ENCODE measurements at regions not wholly inside any gene's neighbourhood (a gene's known extent, or its start where the extent isn't known, plus 50 kb on each side); places are given as distances from the start of the nearest gene placed in this dataset.

DNA sequence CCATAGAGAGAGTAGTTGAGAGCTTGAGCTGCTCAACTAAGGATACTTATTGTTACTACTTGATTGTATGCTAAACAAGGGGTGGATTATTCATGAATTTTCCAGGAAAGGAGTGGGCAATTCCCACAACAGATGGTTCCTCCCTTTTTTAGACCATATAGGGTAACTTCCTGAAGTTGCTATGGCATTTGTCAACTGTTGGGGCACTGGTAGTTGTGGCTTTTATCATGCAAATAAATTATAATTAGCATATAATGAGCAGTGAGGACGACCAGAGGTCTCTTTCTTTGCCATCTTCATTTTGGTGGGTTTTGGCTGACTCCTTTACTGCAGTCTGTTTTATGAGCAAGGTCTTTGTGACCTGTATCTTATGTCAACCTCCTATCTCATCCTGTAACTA is 1403.5 kb upstream of the PABPC4L start:
- no peak for DNase-seq

DNA sequence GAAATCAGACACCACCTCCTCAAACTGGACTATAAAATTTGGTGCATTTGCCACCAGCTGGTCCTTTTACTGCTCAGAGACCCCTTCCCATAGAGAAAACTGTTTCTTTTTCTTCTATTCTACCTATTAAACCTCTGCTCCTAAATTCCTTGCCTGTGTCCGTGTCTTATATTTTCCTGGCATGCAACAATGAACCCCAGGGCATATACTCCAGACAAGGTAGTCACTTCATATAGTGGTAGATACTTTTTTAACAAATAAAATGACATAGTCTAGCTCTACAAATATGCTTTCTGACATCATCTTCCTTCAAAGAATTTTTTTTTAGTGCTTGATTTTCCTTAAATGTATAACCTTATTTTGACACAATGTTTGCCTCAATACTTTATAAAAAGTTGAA is 1402.9 kb upstream of the PABPC4L start:
- no peak for DNase-seq

- no peak for DNase-seq
Observed at GRCh38 chr4:135601351-135601750, 1399.8 kb upstream of the PABPC4L start.

- DNase-seq, result no peak
Observed at GRCh38 chr4:135598151-135598550, 1396.6 kb upstream of the PABPC4L start.

- no peak for DNase-seq
Observed at GRCh38 chr4:135594521-135594920, 1392.9 kb upstream of the PABPC4L start.

GRCh38 chr4:135575041-135575440 is 1373.5 kb upstream of the PABPC4L start:
- no peak for DNase-seq

- no peak for DNase-seq
Observed at GRCh38 chr4:135573251-135573650, 1371.7 kb upstream of the PABPC4L start.

DNA sequence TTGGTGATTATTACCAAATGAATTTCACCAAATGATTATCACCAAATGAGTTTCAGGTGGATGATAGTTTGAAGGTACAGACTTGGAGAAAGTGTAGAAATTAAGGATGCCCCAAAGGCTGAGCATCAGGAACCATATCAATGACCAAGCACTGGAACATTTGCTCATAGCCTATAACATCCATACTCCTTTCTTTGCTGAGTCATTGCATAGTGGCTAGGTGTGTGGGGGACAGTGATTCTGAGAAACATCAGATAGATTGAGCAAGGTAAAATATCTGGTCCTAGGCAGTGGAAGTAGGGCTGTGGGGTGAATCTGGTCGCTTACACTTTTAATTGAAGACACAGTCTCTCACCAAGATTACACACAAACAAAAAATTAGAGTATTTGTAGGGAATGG is 1362.5 kb upstream of the PABPC4L start:
- DNase-seq, result no peak

- peak; percentile 8 for DNase-seq
Observed at GRCh38 chr4:135553213-135553612, 1351.6 kb upstream of the PABPC4L start.

- DNase-seq, result no peak
Observed at GRCh38 chr4:135552131-135552530, 1350.5 kb upstream of the PABPC4L start.

GRCh38 chr4:135548711-135549110 is 1347.1 kb upstream of the PABPC4L start:
- peak; percentile 61 for DNase-seq

GRCh38 chr4:135545616-135546317 is 1344.2 kb upstream of the PABPC4L start:
- no peak for DNase-seq

- DNase-seq, result peak; percentile 42
Observed at GRCh38 chr4:135538698-135539097, 1337.1 kb upstream of the PABPC4L start.

GRCh38 chr4:135533053-135533452 is 1331.5 kb upstream of the PABPC4L start:
- DNase-seq, result no peak

DNA sequence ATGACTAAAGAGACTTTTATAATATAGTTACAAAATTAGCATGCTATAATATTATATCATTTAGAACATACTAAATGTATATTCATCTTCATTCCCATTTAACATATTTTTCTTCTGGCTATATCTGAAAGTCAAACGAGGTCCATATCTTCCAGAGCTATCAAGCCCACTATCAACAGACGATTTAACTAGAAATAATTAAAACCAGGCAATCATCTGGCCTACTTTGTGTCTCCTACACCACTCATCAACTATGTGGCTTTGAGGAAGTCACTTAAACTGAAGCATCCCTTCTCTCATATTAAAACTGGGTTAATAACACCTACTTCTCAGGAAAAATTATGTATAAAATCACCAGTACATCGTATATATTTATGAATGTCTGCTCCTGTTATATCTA is 1330.5 kb upstream of the PABPC4L start:
- no peak for DNase-seq

DNA sequence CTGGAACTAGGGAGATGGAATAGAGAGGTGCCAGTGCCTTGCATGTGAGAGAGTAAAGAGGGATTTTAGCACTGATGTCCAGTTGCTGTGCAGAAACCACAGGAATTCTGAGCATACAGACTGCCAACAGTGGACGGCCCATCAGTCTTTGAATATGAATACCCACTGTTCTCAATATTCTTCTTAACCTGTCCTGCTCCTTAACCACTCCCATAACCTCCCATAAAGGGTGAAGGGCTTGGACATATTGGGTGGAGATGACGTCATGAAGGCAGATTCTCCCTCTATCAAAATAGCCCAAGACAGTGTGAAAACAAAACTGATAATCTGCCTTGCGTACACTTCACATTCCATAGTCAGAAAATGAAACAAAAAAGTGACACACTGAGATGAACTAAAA is 1313.7 kb upstream of the PABPC4L start:
- DNase-seq, result no peak

- no peak for DNase-seq
Observed at GRCh38 chr4:135510582-135510981, 1309.0 kb upstream of the PABPC4L start.

- DNase-seq, result no peak
Observed at GRCh38 chr4:135508006-135508714, 1306.6 kb upstream of the PABPC4L start.

- DNase-seq, result no peak
Observed at GRCh38 chr4:135497563-135498152, 1296.1 kb upstream of the PABPC4L start.

DNA sequence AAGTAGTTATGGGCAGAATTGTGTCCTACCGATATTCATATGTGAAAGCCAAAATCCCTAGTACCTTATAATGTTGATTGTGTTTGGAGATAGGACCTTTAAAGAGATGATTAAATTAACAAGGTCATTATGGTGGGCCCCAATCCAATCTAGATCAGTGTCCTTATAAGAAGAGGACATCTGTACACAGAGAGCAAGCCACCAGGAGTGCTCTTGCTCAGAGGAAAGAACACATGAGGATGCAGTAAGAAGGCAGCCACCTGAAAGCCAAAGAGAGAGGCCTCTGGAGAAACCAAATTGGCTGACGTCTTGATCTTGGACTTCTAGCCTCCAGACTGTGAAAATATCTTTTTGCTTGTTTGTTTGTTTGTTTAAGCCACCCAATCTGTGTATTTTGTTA is 1290.8 kb upstream of the PABPC4L start:
- no peak for DNase-seq

- DNase-seq, result no peak
Observed at GRCh38 chr4:135485371-135485770, 1283.8 kb upstream of the PABPC4L start.

DNA sequence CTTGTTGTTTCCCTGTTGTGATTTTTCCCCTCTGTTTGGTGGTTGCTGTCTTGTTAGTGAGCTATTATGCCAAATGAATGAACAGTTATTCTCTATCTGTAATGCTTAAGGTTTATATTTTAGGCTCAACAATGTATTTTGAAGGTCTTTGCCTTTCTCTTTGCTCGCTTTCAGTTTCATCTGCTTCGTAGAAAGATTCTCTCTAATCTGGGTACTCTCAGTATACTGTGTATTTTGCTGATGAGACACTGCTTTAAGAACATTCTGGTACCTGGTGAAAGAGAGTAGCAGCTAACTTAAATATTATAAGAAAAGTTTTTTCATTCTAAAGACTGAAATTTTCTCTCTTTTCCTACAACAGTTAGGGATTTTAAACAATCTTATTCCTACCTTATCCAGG is 1274.7 kb upstream of the PABPC4L start:
- no peak for DNase-seq

DNA sequence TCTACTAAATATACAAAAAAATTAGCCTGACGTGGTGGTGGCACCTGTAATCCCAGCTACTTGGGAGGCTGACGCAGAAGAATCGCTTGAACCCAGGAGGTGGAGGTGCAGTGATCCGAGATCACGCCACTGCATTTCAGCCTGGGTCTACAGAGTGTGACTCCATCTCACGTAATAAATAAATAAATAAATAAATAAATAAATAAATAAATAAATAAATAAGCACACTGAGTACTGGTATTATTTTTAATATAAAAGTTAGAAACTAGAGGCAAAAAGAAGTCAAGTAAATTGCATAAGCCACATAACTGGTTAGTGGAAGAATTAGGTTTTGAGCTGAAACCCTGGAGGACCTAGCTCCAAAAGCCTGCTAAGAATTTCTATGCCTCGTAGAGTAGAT is 1262.7 kb upstream of the PABPC4L start:
- no peak for DNase-seq

GRCh38 chr4:135447598-135447997 is 1246.0 kb upstream of the PABPC4L start:
- DNase-seq, result peak; percentile 18
